GM19351 (cell line): ENCODE measurements at regions not wholly inside any gene's neighbourhood (a gene's known extent, or its start where the extent isn't known, plus 50 kb on each side); places are given as distances from the start of the nearest gene placed in this dataset.
"Not testable (repeated sequence)": the region's sequence is repeated elsewhere in the genome, so short reads cannot be mapped to it uniquely, and the experiment has no call there.

Experiments used
- ATAC-seq: cut with Tn5 transposase; IDR thresholded peaks from one replicate; pipeline ENCODE4 v1.9.1; 2021; ENCODE audit warnings: mild to moderate bottlenecking, moderate library complexity; ENCODE audit not compliant: unreplicated experiment

DNA sequence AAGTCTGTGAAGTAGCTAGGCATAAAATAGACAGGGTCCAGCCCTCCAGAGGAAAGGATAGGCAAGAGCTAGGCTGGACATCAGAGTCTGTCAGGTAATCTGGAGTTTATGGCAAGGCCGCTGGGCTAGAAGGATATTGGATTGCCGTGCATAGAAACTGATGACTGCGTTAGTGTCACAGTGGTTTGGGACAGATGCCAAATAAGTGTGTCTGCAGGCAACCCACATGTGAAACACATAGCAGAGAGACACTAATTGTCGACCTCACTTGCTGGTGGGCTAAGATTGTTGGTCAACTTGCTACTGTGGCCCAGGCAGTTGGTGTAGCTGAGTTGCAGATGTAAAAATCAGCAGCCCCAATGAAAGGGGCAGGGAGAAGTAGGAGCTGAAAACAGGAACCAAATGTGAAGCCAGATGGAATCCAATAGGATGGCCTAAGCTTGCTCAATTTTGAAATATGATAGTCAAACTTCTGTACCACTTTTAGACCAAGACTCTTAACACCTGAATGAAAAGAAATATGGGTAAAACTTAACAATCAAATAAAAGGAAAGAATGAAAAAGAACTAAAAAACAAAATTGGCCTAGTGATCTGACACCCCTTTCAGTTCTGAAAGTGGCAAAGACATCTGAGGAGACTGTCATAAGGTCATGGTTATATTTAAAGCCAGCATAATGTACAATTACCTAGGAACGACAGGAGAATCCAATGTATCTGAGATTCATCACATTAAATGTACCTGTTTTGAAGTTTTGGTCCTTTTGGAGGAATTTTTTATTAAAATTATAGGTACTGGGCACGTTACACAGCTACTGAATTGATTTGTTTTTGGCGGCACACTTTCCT lies 243.3 kb upstream of the ACTBL2 start:
- ATAC-seq, result no peak

- no peak for ATAC-seq
These were observed 242.2 kb upstream of the ACTBL2 start for GRCh38 chr5:57724836-57725235.

DNA sequence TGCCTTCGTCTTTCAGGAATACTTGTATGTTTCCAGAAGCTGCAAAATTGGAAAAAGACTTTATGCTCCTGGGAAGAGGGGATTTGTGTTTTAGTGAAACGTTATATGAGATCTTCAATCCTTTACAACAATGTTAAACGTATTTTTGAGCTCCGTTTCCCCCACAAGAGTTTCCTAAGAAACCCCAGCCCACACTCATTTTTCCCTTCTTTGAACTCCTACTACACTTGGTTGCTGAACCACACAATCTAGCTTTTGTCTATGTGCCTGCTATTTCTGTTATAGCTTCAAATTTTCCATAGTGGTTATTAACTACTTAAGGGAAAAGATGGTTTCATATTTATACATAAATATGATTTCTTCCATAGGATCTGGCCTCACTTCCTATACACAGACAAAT lies 238.6 kb upstream of the ACTBL2 start:
- ATAC-seq, result no peak

GRCh38 chr5:57720656-57721055 lies 238.0 kb upstream of the ACTBL2 start:
- ATAC-seq, result no peak

GRCh38 chr5:57719216-57719615 lies 236.6 kb upstream of the ACTBL2 start:
- ATAC-seq, result no peak

DNA sequence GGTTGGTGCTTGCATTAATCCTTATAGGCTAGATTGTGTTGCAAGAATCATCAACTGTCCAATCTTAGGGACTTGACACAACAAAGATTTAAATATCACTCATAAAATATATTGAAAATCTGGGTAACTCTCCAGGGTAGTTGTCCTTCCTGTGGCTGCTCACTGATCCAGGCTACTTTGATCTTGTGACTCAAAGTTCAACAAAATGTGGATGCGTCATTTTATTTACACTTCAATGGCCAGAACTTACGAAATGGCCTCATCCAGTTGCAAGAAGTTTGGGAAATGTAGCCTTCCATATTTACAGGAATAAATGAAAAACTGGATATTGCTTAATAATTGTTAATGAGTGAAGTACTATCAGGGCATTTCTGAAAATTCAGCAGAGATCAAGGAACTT lies 235.5 kb upstream of the ACTBL2 start:
- no peak for ATAC-seq

DNA sequence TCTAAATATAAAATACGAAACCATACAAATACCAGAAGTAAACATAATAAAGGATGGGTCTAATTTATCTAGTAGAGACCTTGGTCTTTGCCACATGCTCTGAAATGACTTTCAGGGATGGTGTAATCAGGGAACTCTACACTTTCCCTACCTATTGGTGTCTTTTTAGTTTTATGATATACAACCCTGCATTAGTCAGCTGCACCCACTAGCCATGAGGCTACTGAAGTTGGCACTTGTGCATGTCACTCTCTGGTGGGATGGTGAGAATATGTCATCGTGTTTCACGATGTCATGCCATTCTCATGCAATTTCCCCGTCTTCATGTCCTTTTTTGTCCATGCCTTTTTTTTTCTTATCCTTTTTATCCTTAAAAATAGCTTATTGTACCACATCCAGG lies 234.9 kb upstream of the ACTBL2 start:
- ATAC-seq, result no peak

GRCh38 chr5:57716661-57717060 lies 234.1 kb upstream of the ACTBL2 start:
- ATAC-seq, result no peak

DNA sequence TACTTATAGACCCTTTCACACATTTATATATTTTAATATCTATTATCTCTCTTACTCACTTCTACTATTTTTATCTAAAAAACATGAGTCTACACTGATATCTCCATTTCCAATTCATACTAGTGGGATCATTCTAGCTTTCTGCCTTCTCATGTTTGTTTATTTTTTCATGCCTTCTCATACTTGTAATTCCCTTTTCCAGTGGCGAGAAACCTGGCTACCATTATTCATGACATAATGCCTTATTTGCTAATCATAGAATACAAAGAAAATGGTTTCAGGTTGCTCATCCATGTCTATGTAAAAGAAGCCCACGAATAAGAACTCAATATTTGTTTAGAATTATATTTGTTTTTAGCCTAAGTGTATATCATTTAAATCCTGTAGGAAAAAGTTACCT lies 232.7 kb upstream of the ACTBL2 start:
- ATAC-seq, result no peak

GRCh38 chr5:57713535-57713934 lies 230.9 kb upstream of the ACTBL2 start:
- ATAC-seq, result not testable (repeated sequence)

GRCh38 chr5:57711946-57712345 lies 229.3 kb upstream of the ACTBL2 start:
- ATAC-seq, result no peak

- no peak for ATAC-seq
These were observed 228.9 kb upstream of the ACTBL2 start for GRCh38 chr5:57711471-57711870.

DNA sequence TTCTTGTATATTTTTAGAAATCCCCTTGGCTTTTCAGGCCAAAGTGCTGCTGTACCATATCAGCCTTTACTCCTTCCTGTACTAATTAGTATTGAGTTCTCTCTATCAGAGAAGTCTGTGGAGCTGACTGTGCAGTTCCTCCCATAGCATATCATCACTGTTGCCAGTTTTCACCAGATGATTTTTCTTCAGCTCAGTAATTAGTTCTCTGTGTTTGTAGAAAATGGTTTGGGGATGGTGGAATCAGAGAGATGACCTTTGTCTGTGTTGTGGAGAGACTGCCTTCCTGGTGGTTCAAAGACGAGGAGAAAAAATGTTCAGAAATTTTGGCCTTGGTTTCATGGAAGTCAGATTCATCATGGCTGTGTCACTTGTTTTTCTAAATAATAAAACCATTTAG lies 227.5 kb upstream of the ACTBL2 start:
- no peak for ATAC-seq

DNA sequence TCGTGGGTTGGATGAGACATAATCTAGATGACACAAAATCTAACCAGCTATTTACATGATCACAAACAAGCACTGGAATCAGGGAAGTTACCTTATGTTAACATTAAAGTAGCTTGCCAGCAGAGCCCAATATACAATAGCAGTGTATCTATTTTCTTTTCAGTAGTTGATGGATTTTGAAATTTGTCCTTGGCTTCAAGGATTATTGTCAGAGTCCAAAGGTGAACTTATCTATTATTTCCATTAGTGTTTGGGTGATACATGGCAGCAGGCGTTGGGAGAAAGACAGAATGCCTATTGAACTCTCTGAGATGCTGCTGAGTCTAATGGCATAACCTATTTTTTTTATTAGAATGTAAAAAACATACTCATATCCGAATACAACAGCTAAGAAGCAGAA lies 223.2 kb upstream of the ACTBL2 start:
- ATAC-seq, result no peak

DNA sequence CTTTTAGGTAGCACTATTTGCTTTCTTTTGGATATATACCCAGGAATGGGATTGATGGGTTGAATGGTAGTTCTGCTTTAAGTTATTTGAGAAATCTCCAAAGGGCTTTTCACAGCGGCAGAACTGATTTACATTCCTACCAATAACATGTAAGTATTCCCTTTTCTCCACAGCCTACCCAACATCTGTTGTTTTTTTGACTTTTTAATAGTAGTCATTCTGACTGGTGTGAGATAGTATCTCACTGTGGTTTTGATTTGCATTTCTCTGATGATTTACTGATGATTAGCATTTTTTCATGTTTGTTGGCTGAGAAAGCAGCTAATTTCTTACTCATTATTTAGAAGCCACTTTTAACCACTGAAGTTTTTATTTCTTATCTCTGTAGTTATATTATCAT lies 221.1 kb upstream of the ACTBL2 start:
- ATAC-seq, result no peak

DNA sequence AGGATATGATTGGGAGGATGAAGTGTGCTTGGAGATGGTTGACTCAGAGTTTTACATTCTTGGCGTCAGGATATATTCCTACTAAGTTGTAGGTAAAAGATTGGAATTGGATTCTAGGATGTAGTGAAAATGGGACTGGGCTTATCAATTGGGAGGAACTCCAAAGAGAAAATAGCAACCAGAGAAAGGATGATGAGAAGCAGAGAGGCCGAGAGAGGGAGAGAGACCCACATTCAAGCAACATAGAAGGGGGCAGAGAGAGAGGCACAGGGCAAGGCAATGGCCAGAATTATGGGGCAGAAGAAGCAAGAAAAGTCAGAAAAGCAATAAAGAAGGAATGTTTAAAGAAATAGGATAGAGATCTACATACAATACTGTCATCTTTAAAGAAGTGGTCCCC lies 217.9 kb upstream of the ACTBL2 start:
- no peak for ATAC-seq

GRCh38 chr5:57700072-57700471 lies 217.5 kb upstream of the ACTBL2 start:
- no peak for ATAC-seq

DNA sequence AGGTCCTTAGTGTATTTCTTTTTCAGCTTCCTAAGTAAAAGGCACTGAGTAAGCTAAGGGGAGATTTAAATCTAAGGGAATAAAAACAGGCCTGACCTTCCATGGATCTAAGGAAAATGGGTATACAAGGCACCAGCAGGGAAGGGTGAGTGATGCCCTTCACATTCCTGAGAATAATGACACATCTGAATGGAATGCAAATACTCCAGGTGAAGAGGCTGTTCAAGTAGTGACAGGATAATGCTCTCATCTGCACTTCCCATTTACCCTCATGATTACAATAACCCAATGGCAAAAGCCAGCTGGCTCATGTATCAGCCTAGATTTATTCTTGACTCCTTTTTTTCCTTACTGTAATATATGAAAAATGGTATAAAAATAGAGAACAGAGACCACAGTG lies 216.2 kb upstream of the ACTBL2 start:
- no peak for ATAC-seq

DNA sequence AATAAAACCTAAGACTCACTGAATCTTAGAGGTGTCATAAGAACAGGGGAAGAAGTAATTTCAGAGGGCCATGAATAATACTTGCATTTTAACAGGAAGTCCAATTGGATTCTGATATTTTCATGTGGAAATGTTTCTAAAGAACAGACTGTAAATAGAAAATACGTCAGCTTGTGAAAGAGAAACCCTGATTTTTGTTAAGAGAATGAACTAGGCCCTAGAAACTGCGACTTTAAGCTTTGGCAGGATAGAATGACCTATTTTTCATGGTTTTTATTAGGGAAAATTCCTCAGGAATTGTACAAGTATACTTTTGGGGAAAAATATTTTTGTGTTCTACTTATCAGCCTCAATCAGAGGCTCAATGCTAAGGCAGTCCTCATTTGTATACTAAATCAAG lies 215.5 kb upstream of the ACTBL2 start:
- ATAC-seq, result no peak

DNA sequence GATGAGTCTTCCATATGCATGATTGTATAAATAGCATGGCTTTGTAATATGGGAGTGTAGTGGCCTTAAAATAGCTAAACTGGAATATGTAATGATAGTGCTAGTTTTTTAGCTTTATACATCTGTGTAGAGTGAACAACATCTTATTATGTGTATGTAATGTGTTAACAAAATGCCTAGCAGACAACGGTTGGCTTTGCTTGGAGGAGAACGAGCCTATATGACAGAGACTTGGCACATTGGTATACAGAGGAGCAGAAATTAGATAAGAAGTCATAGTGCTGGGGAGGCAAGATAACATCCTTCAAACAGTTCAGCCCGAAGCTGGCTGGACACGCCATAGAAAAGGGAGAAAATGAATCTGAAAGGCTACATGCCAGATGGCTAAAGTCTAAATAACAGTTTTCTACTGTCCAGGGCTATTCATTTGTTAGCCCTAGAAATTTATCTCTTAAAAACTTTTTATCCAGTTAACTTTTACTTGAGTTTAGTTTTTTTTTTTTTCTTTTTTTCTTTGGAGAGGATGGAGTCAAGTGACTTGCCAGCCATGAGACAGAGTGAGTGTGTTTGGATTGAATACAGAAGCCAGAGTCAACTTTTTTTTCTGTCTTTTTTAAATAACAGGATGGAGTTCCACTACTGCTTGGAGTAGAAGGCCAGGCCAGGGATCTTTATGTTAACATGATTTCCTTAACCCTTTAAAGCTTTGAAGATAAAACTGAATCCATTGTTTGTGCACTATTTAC lies 214.4 kb upstream of the ACTBL2 start:
- no peak for ATAC-seq

- no peak for ATAC-seq
These were observed 213.8 kb upstream of the ACTBL2 start for GRCh38 chr5:57696389-57696769.

GRCh38 chr5:57695706-57696388 lies 213.2 kb upstream of the ACTBL2 start:
- ATAC-seq, result no peak
